Central memory CD4-positive, alpha-beta T cell (primary cell): ENCODE measurements at regions not wholly inside any gene's neighbourhood (a gene's known extent, or its start where the extent isn't known, plus 50 kb on each side); places are given as distances from the start of the nearest gene placed in this dataset.

Experiments used
- DNase-seq: peaks from one replicate; pipeline ENCODE4 v3.0.0; 2022

GRCh38 chr2:177038787-177039484 is 173.7 kb upstream of the HNRNPA3 start:
- no peak for DNase-seq

DNA sequence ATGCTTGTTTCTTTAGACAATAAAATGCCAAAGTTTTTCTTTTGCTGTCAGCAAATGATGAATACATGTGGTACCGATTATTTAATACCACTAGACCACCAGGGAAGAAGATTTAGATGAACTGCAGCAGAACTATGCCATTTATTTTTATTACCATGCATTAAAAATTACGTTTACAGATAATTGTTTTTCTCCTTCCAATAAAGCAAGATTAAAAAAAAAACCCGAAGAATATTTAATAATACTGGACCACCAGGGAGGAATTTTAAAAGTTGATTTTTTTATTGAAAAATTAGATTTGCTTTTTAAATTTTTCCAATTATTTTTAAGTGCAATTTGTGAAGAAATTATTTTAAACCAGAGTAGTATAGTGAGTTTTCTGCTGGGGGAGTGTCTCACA is 170.3 kb upstream of the HNRNPA3 start:
- no peak for DNase-seq

GRCh38 chr2:177044671-177045070 is 167.9 kb upstream of the HNRNPA3 start:
- DNase-seq: no peak

GRCh38 chr2:177048981-177049380 is 163.6 kb upstream of the HNRNPA3 start:
- no peak for DNase-seq

DNA sequence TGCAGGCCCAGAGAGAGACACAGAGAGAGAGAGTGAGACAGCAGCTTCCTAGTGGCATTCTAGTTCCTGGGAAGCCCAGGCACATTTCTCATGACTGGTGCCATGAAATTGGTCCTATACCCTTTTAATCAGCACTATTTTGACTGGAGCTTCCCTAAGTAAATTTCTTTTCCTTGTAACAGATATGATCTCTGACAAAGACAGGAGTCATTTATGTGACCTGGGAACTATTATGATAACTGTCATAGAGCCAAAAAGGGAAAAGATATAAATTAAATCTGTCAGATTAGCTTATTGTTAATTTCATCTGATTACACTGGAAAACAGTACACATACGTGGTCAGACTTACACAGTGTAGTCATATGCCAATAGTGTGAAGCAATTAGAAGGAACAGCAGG is 161.3 kb upstream of the HNRNPA3 start:
- DNase-seq: no peak

DNA sequence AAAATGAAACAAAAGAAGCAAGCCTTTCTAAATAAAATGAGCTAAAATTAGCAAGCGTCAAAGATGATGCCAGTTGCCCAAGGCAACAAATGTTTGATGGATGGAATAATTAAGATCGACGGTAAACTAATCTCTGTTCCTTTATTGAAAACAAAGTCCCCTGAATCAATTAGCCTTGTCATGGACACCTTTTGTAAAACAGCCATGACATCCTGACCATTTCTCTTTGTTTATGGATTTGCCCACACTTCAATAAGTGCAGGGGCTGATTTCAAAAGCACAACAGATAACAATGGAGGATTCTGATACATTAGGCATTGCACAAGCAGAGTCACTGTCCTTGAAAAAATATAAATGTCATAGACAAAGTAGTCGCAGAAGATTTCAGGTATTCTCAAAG is 160.1 kb upstream of the HNRNPA3 start:
- no peak for DNase-seq

DNA sequence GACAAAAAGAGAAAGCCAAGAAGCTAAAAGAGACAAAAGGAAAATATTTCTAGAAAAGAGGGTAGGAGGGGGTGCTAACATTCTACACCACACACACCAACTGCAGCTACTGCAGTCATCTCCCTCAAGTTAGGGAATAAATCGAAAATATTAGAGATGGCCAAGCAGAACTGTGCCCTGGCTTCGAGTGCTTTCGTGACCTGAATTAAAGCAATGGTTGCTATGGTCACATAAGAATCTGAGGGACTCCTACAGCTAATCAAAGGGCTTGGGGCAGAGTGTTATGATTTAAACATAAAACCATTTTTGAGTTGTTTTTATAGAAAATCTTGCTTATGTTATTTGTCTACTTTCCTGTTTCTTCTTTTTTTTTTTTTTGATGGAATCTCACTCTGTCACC is 159.6 kb upstream of the HNRNPA3 start:
- no peak for DNase-seq

DNA sequence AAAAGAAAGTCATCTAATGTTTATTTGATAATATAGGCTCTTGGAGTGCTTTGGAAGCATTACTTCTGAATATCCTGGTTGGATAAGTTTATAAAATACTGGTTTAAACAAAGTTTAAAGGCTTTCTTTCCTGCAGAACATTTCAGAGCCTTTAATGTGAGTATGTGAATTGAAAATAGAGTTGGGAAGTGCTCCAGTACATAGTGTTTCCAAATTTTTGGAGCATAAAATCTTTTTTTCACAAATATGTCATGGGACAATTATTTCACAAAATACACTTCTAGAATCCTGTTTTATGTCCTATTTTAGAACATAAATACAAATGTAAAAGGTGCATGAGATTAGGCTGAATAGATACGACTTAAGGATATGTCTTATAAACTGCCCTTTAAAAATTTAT is 158.9 kb upstream of the HNRNPA3 start:
- DNase-seq: no peak

GRCh38 chr2:177056481-177056929 is 156.1 kb upstream of the HNRNPA3 start:
- no peak for DNase-seq

GRCh38 chr2:177058747-177059146 is 153.8 kb upstream of the HNRNPA3 start:
- no peak for DNase-seq

DNA sequence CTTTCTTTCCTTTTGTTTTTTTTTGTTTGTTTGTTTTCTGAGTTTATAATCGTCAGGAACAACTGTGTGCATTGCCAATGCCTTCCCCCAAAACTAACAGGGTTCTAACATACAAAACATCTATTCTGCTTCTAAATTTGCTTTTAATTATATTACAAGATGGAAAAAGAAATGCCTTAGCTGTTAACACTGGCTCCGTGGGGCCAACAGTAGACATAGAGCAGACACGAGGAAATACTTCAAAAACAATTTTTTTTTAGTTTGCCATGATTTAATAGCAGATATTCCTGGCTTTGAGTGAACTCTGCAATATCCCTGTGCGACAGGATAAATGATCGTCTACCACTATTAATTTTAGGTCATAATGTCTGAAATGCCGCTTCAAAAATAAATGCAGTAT is 153.3 kb upstream of the HNRNPA3 start:
- no peak for DNase-seq

DNA sequence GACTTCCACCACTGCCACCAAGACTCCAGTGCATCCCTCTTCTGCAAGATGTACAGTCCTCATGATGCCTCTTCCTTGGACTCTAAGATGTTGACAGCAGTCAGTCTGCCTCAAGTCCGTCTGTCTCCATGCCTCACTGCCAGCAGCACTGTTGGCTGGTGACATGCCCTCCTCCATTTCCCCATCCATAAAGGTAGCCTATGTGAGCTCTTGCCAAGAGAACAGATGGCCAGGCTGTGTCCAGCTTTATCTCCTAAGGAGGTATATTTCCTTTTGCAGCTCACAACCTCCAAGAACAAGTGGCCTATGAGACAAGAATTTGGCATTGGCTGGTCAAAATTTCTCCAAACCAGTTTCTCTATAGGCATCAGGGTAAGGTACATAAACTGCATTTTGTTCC is 149.3 kb upstream of the HNRNPA3 start:
- no peak for DNase-seq

DNA sequence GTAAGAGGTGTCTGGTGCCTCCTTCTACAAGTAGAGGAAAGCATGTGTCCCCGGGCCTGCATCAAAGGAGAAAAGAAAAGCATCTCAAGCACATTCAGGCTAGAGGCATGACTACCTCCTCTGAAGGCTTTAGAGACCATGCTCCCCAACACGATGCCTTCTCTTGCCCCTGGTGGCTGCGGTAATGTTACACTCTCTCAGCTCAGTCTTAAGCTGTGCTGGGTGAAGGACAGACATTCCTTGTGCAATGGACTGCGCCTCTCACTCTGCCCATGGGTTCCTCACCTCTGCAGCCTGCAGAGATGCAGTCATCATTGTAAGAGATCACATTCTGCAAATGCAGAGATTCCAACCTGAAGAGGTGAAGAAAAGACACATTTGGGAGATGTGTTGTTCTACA is 148.2 kb upstream of the HNRNPA3 start:
- no peak for DNase-seq

DNA sequence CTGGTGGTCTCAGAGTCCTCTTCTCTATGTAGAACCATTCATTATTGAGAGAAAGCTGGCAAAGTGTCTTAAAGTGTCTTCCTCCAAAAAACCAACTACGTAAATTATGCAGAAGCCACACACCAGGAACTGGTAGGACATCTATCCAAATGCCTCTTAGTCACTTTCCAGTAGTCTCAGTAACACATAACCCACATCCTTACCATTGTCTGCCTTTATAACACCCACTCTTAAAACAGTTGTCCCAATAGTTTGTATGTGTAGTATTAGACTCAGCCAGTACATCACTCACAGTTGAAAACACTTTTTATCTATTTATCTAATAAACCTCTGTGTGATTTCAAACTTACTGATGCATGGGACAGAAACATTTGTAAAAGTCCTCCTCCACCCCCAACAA is 143.6 kb upstream of the HNRNPA3 start:
- DNase-seq: no peak

GRCh38 chr2:177072090-177072489 is 140.5 kb upstream of the HNRNPA3 start:
- no peak for DNase-seq

- DNase-seq: no peak
These were observed 139.0 kb upstream of the HNRNPA3 start for GRCh38 chr2:177073611-177074010.

DNA sequence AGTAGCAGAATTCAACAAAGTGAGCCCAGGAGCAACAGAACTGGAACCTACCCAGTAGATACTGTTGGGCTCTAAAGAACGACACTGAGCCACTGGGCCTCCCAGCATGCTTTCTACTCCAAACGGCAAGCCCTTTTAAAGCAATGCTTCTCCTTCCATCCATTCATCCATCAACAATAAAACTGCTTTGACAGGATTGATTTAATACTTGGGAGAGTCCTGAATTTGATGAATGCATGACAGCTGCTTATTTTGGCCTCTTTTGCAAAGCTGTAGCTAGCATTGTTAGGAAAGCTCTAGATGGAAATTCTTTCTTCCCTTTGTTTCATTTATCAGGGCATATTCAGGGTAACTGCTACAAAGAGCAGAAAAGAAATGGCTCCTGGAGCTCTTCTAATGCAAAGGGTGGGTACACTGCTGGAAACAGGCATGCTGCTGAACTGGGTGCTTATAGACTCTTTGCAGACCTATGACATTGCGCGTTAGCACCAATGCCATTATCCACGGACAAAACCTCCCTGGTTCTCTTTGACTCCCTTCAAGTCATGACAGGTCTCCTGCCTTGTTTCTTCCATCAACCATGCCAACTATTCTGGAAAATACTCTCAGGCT is 138.4 kb upstream of the HNRNPA3 start:
- DNase-seq: no peak

DNA sequence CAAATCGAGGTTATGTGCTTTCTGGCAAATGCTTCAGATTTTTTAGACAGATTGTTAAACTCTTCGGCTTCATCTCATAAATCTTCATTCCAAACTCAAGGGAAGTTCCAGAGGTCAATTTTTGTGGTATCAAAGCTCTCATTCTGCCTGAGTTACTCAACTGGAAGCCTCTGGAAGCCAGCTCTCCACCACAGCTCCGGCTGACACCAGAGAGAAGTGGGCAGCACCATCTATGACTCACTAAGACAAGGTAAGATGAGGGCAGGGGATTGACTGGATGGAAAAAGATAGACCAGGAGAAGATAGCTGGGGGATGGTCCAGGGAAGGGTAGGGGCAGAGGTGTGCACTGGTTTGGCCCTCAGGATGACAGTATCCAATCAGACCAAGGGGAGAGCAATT is 137.3 kb upstream of the HNRNPA3 start:
- no peak for DNase-seq

GRCh38 chr2:177076636-177077179 is 135.9 kb upstream of the HNRNPA3 start:
- no peak for DNase-seq

GRCh38 chr2:177077778-177078177 is 134.8 kb upstream of the HNRNPA3 start:
- no peak for DNase-seq

GRCh38 chr2:177078416-177078815 is 134.2 kb upstream of the HNRNPA3 start:
- DNase-seq: no peak

DNA sequence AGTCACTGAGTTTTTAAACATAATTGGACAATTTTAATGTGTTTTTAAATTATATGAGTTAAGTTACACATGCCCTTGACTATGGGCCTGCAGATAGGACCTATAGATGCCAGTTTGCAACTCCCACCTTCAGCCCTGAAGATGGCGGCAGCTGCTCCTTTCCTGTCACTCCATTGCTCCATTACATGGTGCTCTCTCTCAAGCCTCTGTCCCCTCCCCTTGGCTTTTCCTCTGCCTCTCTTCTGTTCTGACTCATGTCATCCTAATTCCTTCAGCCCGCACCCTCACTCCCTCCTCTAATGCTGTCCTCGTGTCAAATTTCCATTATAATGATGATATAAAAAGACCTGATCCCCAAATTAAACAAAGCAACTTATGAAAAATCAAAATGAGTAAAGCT is 133.7 kb upstream of the HNRNPA3 start:
- DNase-seq: no peak

DNA sequence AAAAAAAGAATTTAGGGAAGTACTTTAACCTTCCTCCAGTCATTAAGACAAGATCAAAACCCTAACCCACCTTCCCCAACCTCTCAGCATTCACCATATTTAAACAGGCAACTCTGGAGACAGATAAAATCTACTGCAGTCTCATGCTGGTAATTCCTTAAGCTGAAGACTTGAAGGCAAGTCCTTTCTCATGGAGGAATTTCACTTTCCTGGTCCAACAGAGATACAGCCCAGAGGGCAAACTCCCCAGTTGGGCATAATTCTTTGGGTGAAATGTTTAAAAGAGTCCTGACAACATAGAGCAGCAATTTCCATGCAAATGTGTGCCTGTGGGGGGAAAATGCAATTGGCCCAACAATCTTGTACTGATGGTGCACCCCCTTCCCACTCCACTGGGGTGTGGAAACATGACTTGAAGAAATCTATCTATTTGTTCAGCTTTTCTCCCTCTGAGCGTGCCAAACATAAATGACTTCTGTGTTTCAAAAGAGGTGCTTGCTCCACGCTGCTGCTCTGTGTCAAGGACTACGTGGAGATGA is 131.8 kb upstream of the HNRNPA3 start:
- DNase-seq: no peak

GRCh38 chr2:177084607-177085006 is 128.0 kb upstream of the HNRNPA3 start:
- no peak for DNase-seq
